Hepatocyte (in vitro differentiated cells): ENCODE measurements at regions not wholly inside any gene's neighbourhood (a gene's known extent, or its start where the extent isn't known, plus 50 kb on each side); places are given as distances from the start of the nearest gene placed in this dataset.

Experiments used
- DNase-seq: peaks from one replicate; pipeline ENCODE4 v3.0.0-alpha.2; 2016; ENCODE audit warnings: low spot score
- H2AFZ ChIP-seq: fragments of 200-600 bp; sonication (generic); 2 replicates; pipeline ENCODE4 v1.6.0; 2016; ENCODE audit warnings: antibody characterized with exemption, mild to moderate bottlenecking
- H3K27ac ChIP-seq: fragments of 200-600 bp; sonication (generic); 2 replicates; pipeline ENCODE4 v1.5.1; 2016; ENCODE audit warnings: mild to moderate bottlenecking
- H3K27me3 ChIP-seq: fragments of 200-600 bp; sonication (generic); 2 replicates; pipeline ENCODE4 v1.6.1; 2016
- H3K36me3 ChIP-seq: fragments of 200-600 bp; sonication (generic); replicated peaks from 2 replicates; pipeline ENCODE4 v1.5.1; 2016; ENCODE audit warnings: low read depth; ENCODE audit not compliant: insufficient read depth
- H3K4me1 ChIP-seq: fragments of 200-600 bp; sonication (generic); 2 replicates; pipeline ENCODE4 v1.5.1; 2016; ENCODE audit warnings: mild to moderate bottlenecking, moderate library complexity; ENCODE audit not compliant: insufficient read depth
- H3K4me2 ChIP-seq: fragments of 200-600 bp; sonication (generic); 2 replicates; pipeline ENCODE4 v1.6.0; 2016
- H3K4me3 ChIP-seq: fragments of 200-600 bp; sonication (generic); 2 replicates; pipeline ENCODE4 v1.5.1; 2016; ENCODE audit warnings: mild to moderate bottlenecking
- H3K79me2 ChIP-seq: fragments of 200-600 bp; sonication (generic); 2 replicates; pipeline ENCODE4 v1.6.0; 2017; ENCODE audit warnings: mild to moderate bottlenecking
- H3K9me2 ChIP-seq: fragments of 200-600 bp; sonication (generic); replicated peaks from 2 replicates; pipeline ENCODE4 v1.6.0; 2017; ENCODE audit warnings: mild to moderate bottlenecking; ENCODE audit not compliant: insufficient read depth
- H3K9me3 ChIP-seq: fragments of 200-600 bp; sonication (generic); 2 replicates; pipeline ENCODE4 v1.5.1; 2016; ENCODE audit warnings: low read depth, mild to moderate bottlenecking
- H4K20me1 ChIP-seq: fragments of 200-600 bp; sonication (generic); 2 replicates; pipeline ENCODE4 v1.6.0; 2016; ENCODE audit warnings: mild to moderate bottlenecking; ENCODE audit not compliant: insufficient read depth, poor library complexity, severe bottlenecking
- CTCF ChIP-seq: fragments of 200-600 bp; sonication (generic); IDR thresholded peaks from 2 replicates; pipeline ENCODE4 v1.5.1; 2016; ENCODE audit warnings: antibody characterized with exemption, mild to moderate bottlenecking; ENCODE audit not compliant: poor library complexity
- EZH2 ChIP-seq: fragments of 200-600 bp; sonication (generic); IDR thresholded peaks from 2 replicates; pipeline ENCODE4 v1.6.1; 2016; ENCODE audit warnings: antibody characterized with exemption, mild to moderate bottlenecking, borderline replicate concordance
- EZH2phosphoT487 ChIP-seq: fragments of 200-600 bp; sonication (generic); IDR thresholded peaks from one replicate; pipeline ENCODE4 v1.6.1; 2018; ENCODE audit warnings: antibody characterized with exemption, mild to moderate bottlenecking, low read depth, moderate library complexity; ENCODE audit not compliant: unreplicated experiment, severe bottlenecking
- WGBS: methylation state at CpG from one replicate; pipeline ENCODE4 v1.1.6; 2016; ENCODE audit warnings: low lambda C conversion rate; ENCODE audit errors: missing lambda C conversion rate; 5-methylcytosine and 5-hydroxymethylcytosine counted together

- Histone ChIP-seq H3K4me1 (no peaks in the 10 kb centered on the region), H3K4me3 (no peak overlapping the region), H3K79me2 (no peaks in the 10 kb centered on the region), H3K27ac (no peak overlapping the region), H2AFZ (no peak overlapping the region), H3K27me3 (peaks cover 63% of the 10 kb centered on the region), H3K9me3 (no peaks in the 10 kb centered on the region), H4K20me1 (no peaks in the 10 kb centered on the region), H3K9me2 (no peaks in the 10 kb centered on the region), H3K36me3 (no peaks in the 10 kb centered on the region), H3K4me2 (no peak overlapping the region)
- TF ChIP-seq CTCF = no peak
- TF ChIP-seq EZH2phosphoT487 = no peak
- no peak for TF ChIP-seq EZH2
- no peak for DNase-seq
- 64% methylated on average over 20 of the region's 20 CpGs for WGBS
Observed at GRCh38 chr7:155360495-155361345, 63.0 kb downstream of the INSIG1 start.

- Histone ChIP-seq H3K27ac (no peak overlapping the region), H3K36me3 (no peaks in the 10 kb centered on the region), H3K27me3 (peaks cover 63% of the 10 kb centered on the region), H3K4me2 (no peak overlapping the region), H3K9me3 (no peaks in the 10 kb centered on the region), H3K9me2 (no peaks in the 10 kb centered on the region), H3K79me2 (no peaks in the 10 kb centered on the region), H2AFZ (no peak overlapping the region), H3K4me1 (no peaks in the 10 kb centered on the region), H4K20me1 (no peaks in the 10 kb centered on the region), H3K4me3 (no peak overlapping the region)
- WGBS = 71% methylated on average over 12 of the region's 12 CpGs
- TF ChIP-seq CTCF (no peak), EZH2phosphoT487 (no peak), EZH2 (no peak)
- DNase-seq = no peak
Observed at GRCh38 chr7:155361346-155361680, 63.6 kb downstream of the INSIG1 start.

DNA sequence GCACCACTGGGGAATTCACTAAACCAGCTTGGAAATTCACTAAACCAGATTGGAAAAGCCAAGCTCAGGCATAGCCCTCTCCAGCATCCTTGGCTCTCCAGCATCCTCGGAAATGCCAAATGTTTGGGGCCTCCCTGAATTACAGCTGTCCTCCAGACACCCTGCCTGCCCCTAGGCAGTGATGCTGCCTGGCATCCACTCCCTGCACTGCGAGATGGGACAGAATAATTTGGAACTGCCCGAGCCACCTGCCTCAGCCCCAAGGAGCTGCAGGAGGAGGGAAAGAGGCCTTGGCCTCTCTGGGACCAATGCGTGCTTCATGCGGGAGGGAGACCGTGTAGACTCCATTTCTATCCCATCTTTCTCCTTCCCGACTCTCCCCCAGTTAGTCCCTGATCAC, 64.3 kb downstream of the INSIG1 start:
- Histone ChIP-seq H3K4me3 (no peak overlapping the region), H3K27me3 (peaks cover 63% of the 10 kb centered on the region), H3K4me1 (no peaks in the 10 kb centered on the region), H3K4me2 (no peak overlapping the region), H3K36me3 (no peaks in the 10 kb centered on the region), H2AFZ (no peak overlapping the region), H3K9me2 (no peaks in the 10 kb centered on the region), H3K79me2 (no peaks in the 10 kb centered on the region), H3K27ac (no peak overlapping the region), H4K20me1 (no peaks in the 10 kb centered on the region), H3K9me3 (no peaks in the 10 kb centered on the region)
- TF ChIP-seq EZH2phosphoT487 = no peak
- WGBS = 94% methylated on average over 7 of the region's 7 CpGs
- DNase-seq = no peak

DNA sequence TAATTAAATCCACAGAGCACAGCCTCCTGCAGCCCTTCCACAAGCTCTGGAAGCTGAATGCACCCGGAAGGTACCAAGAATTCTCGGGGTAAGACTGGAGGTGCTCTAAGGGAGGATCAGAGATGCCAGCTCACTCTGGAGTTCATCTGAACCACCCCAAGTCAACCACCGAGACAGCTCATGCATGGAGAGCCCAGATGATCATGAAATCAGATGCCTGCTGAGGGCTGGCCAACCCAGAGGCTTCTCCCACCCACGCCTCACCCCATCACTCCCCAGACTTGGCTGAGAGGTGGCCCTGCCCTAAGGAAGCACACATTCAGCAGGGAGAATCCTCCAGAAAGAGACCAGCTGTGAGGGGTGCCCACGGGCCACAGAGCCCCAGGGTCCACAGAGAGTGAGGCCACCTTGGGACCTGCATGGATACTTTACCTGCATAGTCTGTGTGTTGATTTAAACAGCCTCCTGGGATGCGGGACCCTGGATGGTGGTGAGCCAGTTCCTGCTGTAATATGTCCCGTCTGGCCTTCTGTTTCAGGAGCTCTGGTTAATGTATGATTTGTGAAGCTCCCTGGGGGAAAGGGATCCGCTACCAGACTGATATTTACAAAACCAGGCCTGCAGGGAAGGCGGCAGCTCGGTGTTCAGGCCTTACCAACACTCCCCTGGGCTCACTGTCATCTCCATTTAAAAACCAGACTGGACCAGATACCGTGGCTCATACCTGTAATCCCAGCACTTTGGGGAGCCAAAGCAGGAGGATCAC, 64.9 kb downstream of the INSIG1 start:
- Histone ChIP-seq H3K4me2 (no peak overlapping the region), H3K27me3 (peaks cover 57% of the 10 kb centered on the region), H3K36me3 (no peaks in the 10 kb centered on the region), H3K9me3 (no peaks in the 10 kb centered on the region), H2AFZ (no peak overlapping the region), H3K4me1 (no peaks in the 10 kb centered on the region), H3K27ac (no peak overlapping the region), H4K20me1 (no peaks in the 10 kb centered on the region), H3K79me2 (no peaks in the 10 kb centered on the region), H3K4me3 (no peak overlapping the region), H3K9me2 (no peaks in the 10 kb centered on the region)
- 74% methylated on average over 11 of the region's 11 CpGs for WGBS
- no peak for TF ChIP-seq EZH2phosphoT487
- TF ChIP-seq EZH2 = no peak
- TF ChIP-seq CTCF = no peak
- DNase-seq = no peak
